Kidney (tissue), 13 donors: ENCODE measurements at regions not wholly inside any gene's neighbourhood (a gene's known extent, or its start where the extent isn't known, plus 50 kb on each side); places are given as distances from the start of the nearest gene placed in this dataset.

Source experiments
- DNase-seq, 5 donors: peaks; one replicate each; pipeline ENCODE4 v3.0.0-alpha.2; 2013 to 2020
- FAIRE-seq: peaks from 2 replicates; lab custom pipeline; 2012; peaks lifted over from hg19 to GRCh38; lab: Jason Lieb, UNC
- H3K27ac ChIP-seq, 2 donors: one replicate each; pipeline ENCODE4 v1.7.0; 2013; ENCODE audit warnings: low read depth in 2 of 2, low read length in 2 of 2, inconsistent platforms in 1 of 2
- H3K27me3 ChIP-seq: one replicate; pipeline ENCODE4 v1.7.1; 2013; ENCODE audit warnings: low read length, inconsistent platforms; ENCODE audit not compliant: control insufficient read depth, insufficient read depth
- H3K36me3 ChIP-seq, 3 donors: one replicate each; pipeline versions ENCODE4 v1.7.0 to v1.7.1; 2013; ENCODE audit warnings: low read length in 3 of 3, control low read depth in 1 of 3, inconsistent platforms in 1 of 3; ENCODE audit not compliant: insufficient read depth in 3 of 3, control insufficient read depth in 2 of 3
- H3K4me1 ChIP-seq, 3 donors: one replicate each; pipeline versions ENCODE4 v1.7.0 to v1.7.1; 2013; ENCODE audit warnings: low read length in 3 of 3, inconsistent platforms in 1 of 3, low read depth in 1 of 3; ENCODE audit not compliant: control insufficient read depth in 2 of 3, insufficient read depth in 2 of 3
- H3K4me3 ChIP-seq, 3 donors: one replicate each; pipeline versions ENCODE4 v1.7.0 to v1.8.1; 2013; ENCODE audit warnings: low read length in 3 of 3, control low read depth in 1 of 3, inconsistent platforms in 1 of 3
- H3K9ac ChIP-seq, 3 donors: one replicate each; pipeline versions ENCODE4 v1.7.0 to v1.7.1; 2013; ENCODE audit warnings: low read length in 3 of 3, control low read depth in 1 of 3, inconsistent platforms in 1 of 3
- H3K9me3 ChIP-seq, 3 donors: one replicate each; pipeline versions ENCODE4 v1.7.0 to v1.7.1; 2013; ENCODE audit warnings: low read length in 3 of 3, control low read depth in 1 of 3, inconsistent platforms in 1 of 3; ENCODE audit not compliant: control insufficient read depth in 2 of 3, insufficient read depth in 1 of 3
- CTCF ChIP-seq: IDR thresholded peaks from 3 replicates; pipeline ENCODE4 v1.5.1; 2012; ENCODE audit warnings: mild to moderate bottlenecking, moderate library complexity, borderline replicate concordance; ENCODE audit not compliant: insufficient read depth; ENCODE audit errors: extremely low read depth
- intact Hi-C: fragments of 100-400 bp; cut with DNase I; formaldehyde crosslinking; loops from one replicate; pipeline ENCODE4 v1.11.1; 2022
- donor health status: control.
- donor health status: control.
- donor health status: control.
- donor health status: control.
- donor health status: control.
- donor health status: DM: yes; HTN: yes; CAD: no.
- donor health status: Normal renal cell carcinoma (clear cell type).

- FAIRE-seq (no peak), DNase-seq (no peak)
- no peaks in the 10 kb centered on the region for H3K27me3 ChIP-seq
- H3K36me3 ChIP-seq: no peaks in the 10 kb centered on the region
- no peaks in the 10 kb centered on the region for H3K9me3 ChIP-seq
- no peak overlapping the region for H3K9ac ChIP-seq
- intact Hi-C loops: no loop called here
- H3K4me3 ChIP-seq: no peak overlapping the region
- H3K27ac ChIP-seq: no peak overlapping the region
- H3K4me1 ChIP-seq: no peaks in the 10 kb centered on the region
- no peak for TF ChIP-seq CTCF
These were observed 1533.3 kb upstream of the WWC1 start for GRCh38 chr5:166758151-166758550.

- no peaks in the 10 kb centered on the region for H3K4me1 ChIP-seq
- TF ChIP-seq CTCF: no peak
- intact Hi-C loops: no loop called here
- FAIRE-seq (no peak), DNase-seq (no peak)
- H3K27me3 ChIP-seq: no peaks in the 10 kb centered on the region
- H3K27ac ChIP-seq: no peak overlapping the region
- H3K4me3 ChIP-seq: no peak overlapping the region
- H3K9ac ChIP-seq: no peak overlapping the region
- H3K9me3 ChIP-seq: no peaks in the 10 kb centered on the region
- H3K36me3 ChIP-seq: no peaks in the 10 kb centered on the region
These were observed 1523.6 kb upstream of the WWC1 start for GRCh38 chr5:166767858-166768257.

GRCh38 chr5:166768536-166768935, 1522.9 kb upstream of the WWC1 start:
- DNase-seq: no peak
- intact Hi-C loops: no loop called here
- TF ChIP-seq CTCF: no peak
- H3K9me3 ChIP-seq: no peaks in the 10 kb centered on the region
- H3K27ac ChIP-seq: no peak overlapping the region
- no peak for FAIRE-seq
- H3K4me3 ChIP-seq: no peak overlapping the region
- H3K4me1 ChIP-seq: no peaks in the 10 kb centered on the region
- H3K27me3 ChIP-seq: no peaks in the 10 kb centered on the region
- H3K9ac ChIP-seq: no peak overlapping the region
- H3K36me3 ChIP-seq: no peaks in the 10 kb centered on the region

- Histone ChIP-seq H3K4me1 (no peaks in the 10 kb centered on the region), H3K4me3 (no peak overlapping the region), H3K27ac (no peak overlapping the region), H3K9ac (no peak overlapping the region), H3K36me3 (no peaks in the 10 kb centered on the region), H3K27me3 (no peaks in the 10 kb centered on the region), H3K9me3 (no peaks in the 10 kb centered on the region)
- no peak for TF ChIP-seq CTCF
- DNase-seq (no peak), FAIRE-seq (no peak)
- intact Hi-C loops: no loop called here
These were observed 1518.7 kb upstream of the WWC1 start for GRCh38 chr5:166772770-166773169.
